Naive B cell (primary cell): ENCODE measurements at regions not wholly inside any gene's neighbourhood (a gene's known extent, or its start where the extent isn't known, plus 50 kb on each side); places are given as distances from the start of the nearest gene placed in this dataset.
"Not testable (repeated sequence)": the region's sequence is repeated elsewhere in the genome, so short reads cannot be mapped to it uniquely, and the experiment has no call there.

ENCODE experiments used
- ATAC-seq, 2 donors: fragments of 150-1000 bp; cut with Tn5 transposase; 2 replicates each; pipeline ENCODE4 v1.10.0; 2021; ENCODE audit warnings: low read depth in 2 of 2, mild to moderate bottlenecking in 2 of 2, moderate library complexity in 2 of 2
- DNase-seq: peaks from one replicate; pipeline ENCODE4 v3.0.0; 2022
- H3K27ac Mint-ChIP-seq, 6 donors: one replicate each; pipeline ENCODE4 v1.8.0; 2020 to 2022; ENCODE audit warnings: mild to moderate bottlenecking in 6 of 6, mixed read lengths in 6 of 6, moderate library complexity in 5 of 6, inconsistent platforms in 2 of 6
- H3K27me3 Mint-ChIP-seq, 3 donors: one replicate each; pipeline ENCODE4 v1.8.0; 2021 to 2022; ENCODE audit warnings: mixed read lengths in 3 of 3, mild to moderate bottlenecking in 1 of 3
- H3K36me3 Mint-ChIP-seq, 2 donors: one replicate each; pipeline ENCODE4 v1.8.0; 2020 to 2022; ENCODE audit warnings: mixed read lengths in 2 of 2, inconsistent platforms in 1 of 2, mild to moderate bottlenecking in 1 of 2
- H3K4me1 Mint-ChIP-seq, 3 donors: one replicate each; pipeline ENCODE4 v1.8.0; 2020 to 2022; ENCODE audit warnings: mixed read lengths in 3 of 3, inconsistent platforms in 1 of 3, mild to moderate bottlenecking in 1 of 3, moderate library complexity in 1 of 3
- H3K4me3 Mint-ChIP-seq, 8 donors: one replicate each; pipeline ENCODE4 v1.8.0; 2020 to 2022; ENCODE audit warnings: mild to moderate bottlenecking in 8 of 8, mixed read lengths in 8 of 8, moderate library complexity in 8 of 8, inconsistent platforms in 2 of 8
- H3K9me3 Mint-ChIP-seq, 7 donors: one replicate each; pipeline ENCODE4 v1.8.0; 2020 to 2022; ENCODE audit warnings: mixed read lengths in 7 of 7, mild to moderate bottlenecking in 5 of 7, inconsistent platforms in 2 of 7, moderate library complexity in 1 of 7

GRCh38 chr20:48054051-48054450, 268.8 kb upstream of the SULF2 start:
- Mint-ChIP-seq H3K27me3 (peaks cover 16 to 50% (median 37%) of the 10 kb centered on the region in 3 donors), H3K36me3 (peaks cover 6 to 21% of the 10 kb centered on the region in 2 donors), H3K4me3 (no peak overlapping the region), H3K9me3 (peaks cover 2 to 27% (median 6%) of the 10 kb centered on the region in 7 donors), H3K4me1 (no peaks in the 10 kb centered on the region), H3K27ac (no peak overlapping the region)
- ATAC-seq (no peak), DNase-seq (no peak)

DNA sequence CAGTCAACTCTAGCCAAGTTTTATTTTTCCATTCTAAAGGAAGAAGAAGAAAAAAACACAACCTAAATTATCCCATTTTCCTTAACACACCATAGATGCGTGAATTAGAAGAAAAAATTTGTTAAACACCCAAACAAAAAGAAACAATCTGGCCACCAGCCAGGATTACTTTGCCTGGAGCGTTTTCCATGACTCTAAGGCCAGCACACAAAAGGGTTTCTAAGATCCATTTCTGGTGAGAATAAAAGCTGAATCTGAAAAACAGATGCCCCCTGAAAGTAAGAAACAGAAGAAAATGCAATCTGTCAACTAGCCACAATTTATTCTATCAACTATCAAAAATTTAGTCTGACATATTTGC, 267.2 kb upstream of the SULF2 start:
- Mint-ChIP-seq H3K36me3 (peaks cover 13 to 26% of the 10 kb centered on the region in 2 donors), H3K27ac (no peak overlapping the region), H3K4me3 (no peak overlapping the region), H3K4me1 (no peaks in the 10 kb centered on the region), H3K27me3 (peaks cover 21 to 51% (median 42%) of the 10 kb centered on the region in 3 donors), H3K9me3 (peaks cover 2 to 21% (median 8%) of the 10 kb centered on the region in 7 donors)
- no peak for ATAC-seq
- DNase-seq, result no peak

- Mint-ChIP-seq H3K36me3 (peaks cover 15 to 21% of the 10 kb centered on the region in 2 donors), H3K27ac (no peak overlapping the region), H3K27me3 (peaks cover 21 to 48% (median 39%) of the 10 kb centered on the region in 3 donors), H3K9me3 (peaks cover 2 to 18% (median 8%) of the 10 kb centered on the region in 7 donors), H3K4me3 (no peak overlapping the region), H3K4me1 (no peaks in the 10 kb centered on the region)
- ATAC-seq (no peak), DNase-seq (no peak)
Observed at GRCh38 chr20:48051794-48052474, 266.7 kb upstream of the SULF2 start.

- H3K27ac Mint-ChIP-seq, result no peak overlapping the region
- ATAC-seq, result no peak
- DNase-seq, result no peak
- peaks cover 21 to 54% (median 31%) of the 10 kb centered on the region in 3 donors for H3K27me3 Mint-ChIP-seq
- H3K9me3 Mint-ChIP-seq, result peaks cover 2 to 18% (median 7%) of the 10 kb centered on the region in 7 donors
- H3K4me3 Mint-ChIP-seq, result no peak overlapping the region
- peaks cover 19 to 21% of the 10 kb centered on the region in 2 donors for H3K36me3 Mint-ChIP-seq
- H3K4me1 Mint-ChIP-seq, result peaks cover 0 to 2% (median 0%) of the 10 kb centered on the region in 3 donors
Observed at GRCh38 chr20:48049641-48050040, 264.4 kb upstream of the SULF2 start.

- peaks cover 19 to 21% of the 10 kb centered on the region in 2 donors for H3K36me3 Mint-ChIP-seq
- no peak overlapping the region for H3K4me3 Mint-ChIP-seq
- H3K27ac Mint-ChIP-seq, result no peak overlapping the region
- H3K4me1 Mint-ChIP-seq, result peaks cover 0 to 2% (median 0%) of the 10 kb centered on the region in 3 donors
- peaks cover 21 to 49% (median 27%) of the 10 kb centered on the region in 3 donors for H3K27me3 Mint-ChIP-seq
- DNase-seq (no peak), ATAC-seq (no peak)
- H3K9me3 Mint-ChIP-seq, result peaks cover 2 to 18% (median 7%) of the 10 kb centered on the region in 7 donors
Observed at GRCh38 chr20:48049171-48049570, 263.9 kb upstream of the SULF2 start.

- Mint-ChIP-seq H3K4me1 (peaks cover 0 to 8% (median 5%) of the 10 kb centered on the region in 3 donors), H3K9me3 (peaks cover 0 to 18% (median 4%) of the 10 kb centered on the region in 7 donors), H3K36me3 (peaks cover 14 to 19% of the 10 kb centered on the region in 2 donors), H3K27me3 (peaks cover 10 to 39% (median 18%) of the 10 kb centered on the region in 3 donors), H3K27ac (no peak overlapping the region), H3K4me3 (no peak overlapping the region)
- no peak for DNase-seq
- ATAC-seq, result no peak
Observed at GRCh38 chr20:48047447-48047846, 262.2 kb upstream of the SULF2 start.

DNA sequence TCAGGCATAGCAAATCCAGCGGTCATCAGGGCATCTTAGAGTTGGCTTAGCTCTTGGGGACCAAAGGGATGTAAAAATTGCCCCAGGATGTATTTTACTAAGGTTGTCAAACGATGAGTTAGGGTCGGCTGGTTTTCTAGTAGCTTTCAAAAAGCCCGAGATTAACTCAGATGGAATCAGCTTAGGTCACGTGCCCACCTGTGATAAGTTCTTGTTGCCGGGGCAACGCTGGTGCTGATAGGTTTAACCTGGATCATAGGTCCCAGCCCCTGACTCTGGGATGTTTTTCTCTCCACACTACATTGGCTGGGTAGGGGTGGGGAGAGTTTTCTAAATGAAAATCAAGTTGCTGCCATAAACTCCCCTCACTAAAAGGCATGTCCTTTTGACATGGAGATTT, 257.3 kb upstream of the SULF2 start:
- ATAC-seq, result no peak
- Mint-ChIP-seq H3K4me3 (no peak overlapping the region), H3K4me1 (peaks cover 0 to 8% (median 5%) of the 10 kb centered on the region in 3 donors), H3K27me3 (peaks cover 13 to 30% (median 15%) of the 10 kb centered on the region in 3 donors), H3K9me3 (peaks cover 0 to 8% (median 4%) of the 10 kb centered on the region in 7 donors), H3K36me3 (peaks cover 7 to 13% of the 10 kb centered on the region in 2 donors), H3K27ac (no peak overlapping the region)
- no peak for DNase-seq

- Mint-ChIP-seq H3K4me1 (peaks cover 0 to 7% (median 5%) of the 10 kb centered on the region in 3 donors), H3K27ac (no peak overlapping the region), H3K9me3 (peaks cover 0 to 8% (median 4%) of the 10 kb centered on the region in 7 donors), H3K36me3 (peaks cover 3 to 13% of the 10 kb centered on the region in 2 donors), H3K27me3 (peaks cover 13 to 29% (median 19%) of the 10 kb centered on the region in 3 donors), H3K4me3 (no peak overlapping the region)
- ATAC-seq (no peak), DNase-seq (no peak)
Observed at GRCh38 chr20:48041078-48041780, 255.9 kb upstream of the SULF2 start.

DNA sequence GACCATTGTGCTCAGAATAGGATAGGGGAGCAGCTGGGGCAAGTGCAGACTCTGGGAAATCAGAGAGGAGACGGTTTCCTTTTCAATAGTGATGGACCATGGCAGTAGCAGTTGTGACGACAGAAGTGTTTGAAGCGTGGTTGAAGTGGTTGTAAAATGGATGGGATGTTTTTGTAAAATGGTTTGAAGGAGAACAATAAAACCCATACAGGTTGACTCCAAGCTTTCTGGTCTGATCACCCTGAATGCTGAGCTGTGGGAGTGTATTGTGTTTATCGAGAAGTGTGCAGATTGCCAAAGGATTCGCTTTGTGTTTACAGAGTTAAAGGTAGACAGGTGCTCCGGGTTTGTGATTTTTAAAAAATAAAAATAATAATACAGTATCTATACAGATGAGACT, 255.2 kb upstream of the SULF2 start:
- peaks cover 0 to 8% (median 4%) of the 10 kb centered on the region in 7 donors for H3K9me3 Mint-ChIP-seq
- DNase-seq, result no peak
- H3K27me3 Mint-ChIP-seq, result peaks cover 8 to 26% (median 21%) of the 10 kb centered on the region in 3 donors
- H3K36me3 Mint-ChIP-seq, result peaks cover 3 to 13% of the 10 kb centered on the region in 2 donors
- no peak overlapping the region for H3K4me3 Mint-ChIP-seq
- ATAC-seq, result no peak
- H3K4me1 Mint-ChIP-seq, result peaks cover 0 to 6% (median 5%) of the 10 kb centered on the region in 3 donors
- H3K27ac Mint-ChIP-seq, result peak overlapping the region in 1 of 6 donors; percentile 24

- H3K4me3 Mint-ChIP-seq, result no peak overlapping the region
- no peak for DNase-seq
- H3K27me3 Mint-ChIP-seq, result peaks cover 7 to 26% (median 25%) of the 10 kb centered on the region in 3 donors
- peak overlapping the region in 1 of 6 donors; percentile 24 for H3K27ac Mint-ChIP-seq
- peaks cover 1 to 13% of the 10 kb centered on the region in 2 donors for H3K36me3 Mint-ChIP-seq
- H3K9me3 Mint-ChIP-seq, result peaks cover 3 to 12% (median 7%) of the 10 kb centered on the region in 7 donors
- ATAC-seq, result no peak
- H3K4me1 Mint-ChIP-seq, result peaks cover 0 to 6% (median 5%) of the 10 kb centered on the region in 3 donors
Observed at GRCh38 chr20:48040051-48040450, 254.8 kb upstream of the SULF2 start.

DNA sequence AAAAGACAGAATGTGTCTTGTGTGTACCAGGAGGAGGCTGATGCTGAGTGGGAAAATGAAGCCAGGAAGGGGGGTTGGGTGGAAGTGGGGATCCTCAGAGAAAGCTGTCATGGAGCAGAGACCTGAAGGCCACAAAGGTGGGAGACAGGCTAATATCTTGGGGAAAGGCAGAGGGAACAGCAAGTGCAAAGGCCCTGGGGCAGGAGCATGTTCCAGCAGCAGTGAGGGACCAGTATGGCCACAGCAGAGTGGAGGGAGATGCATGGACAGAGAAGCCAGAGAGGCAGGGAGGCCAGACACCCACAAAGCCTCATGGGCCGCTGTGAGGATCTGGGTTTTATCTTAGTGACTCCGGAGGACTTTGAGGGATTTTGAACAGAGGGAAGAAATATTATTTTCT, 254.2 kb upstream of the SULF2 start:
- no peak overlapping the region for H3K27ac Mint-ChIP-seq
- DNase-seq, result no peak
- H3K27me3 Mint-ChIP-seq, result peaks cover 4 to 29% (median 26%) of the 10 kb centered on the region in 3 donors
- no peak overlapping the region for H3K4me3 Mint-ChIP-seq
- ATAC-seq, result no peak
- peaks cover 0 to 6% (median 5%) of the 10 kb centered on the region in 3 donors for H3K4me1 Mint-ChIP-seq
- H3K36me3 Mint-ChIP-seq, result peaks cover 0 to 13% of the 10 kb centered on the region in 2 donors
- H3K9me3 Mint-ChIP-seq, result peaks cover 3 to 17% (median 8%) of the 10 kb centered on the region in 7 donors

GRCh38 chr20:48038713-48039112, 253.4 kb upstream of the SULF2 start:
- Mint-ChIP-seq H3K36me3 (peaks cover 0 to 13% of the 10 kb centered on the region in 2 donors), H3K4me1 (peaks cover 0 to 6% (median 5%) of the 10 kb centered on the region in 3 donors), H3K27me3 (peaks cover 4 to 29% (median 26%) of the 10 kb centered on the region in 3 donors), H3K27ac (no peak overlapping the region), H3K4me3 (no peak overlapping the region), H3K9me3 (peaks cover 3 to 17% (median 8%) of the 10 kb centered on the region in 7 donors)
- no peak for ATAC-seq
- no peak for DNase-seq

- not testable (repeated sequence) for H3K4me3 Mint-ChIP-seq, DNase-seq, H3K27ac Mint-ChIP-seq, ATAC-seq, H3K4me1 Mint-ChIP-seq
- Mint-ChIP-seq H3K27me3 (peaks cover 0 to 30% (median 29%) of the 10 kb centered on the region in 3 donors), H3K36me3 (peaks cover 0 to 13% of the 10 kb centered on the region in 2 donors), H3K9me3 (peaks cover 3 to 17% (median 8%) of the 10 kb centered on the region in 7 donors)
Observed at GRCh38 chr20:48037798-48038197, 252.5 kb upstream of the SULF2 start.
